ENCODE measurements at regions not wholly inside any gene's neighbourhood (a gene's known extent, or its start where the extent isn't known, plus 50 kb on each side); places are given as distances from the start of the nearest gene placed in this dataset.
"Not testable (repeated sequence)": the region's sequence is repeated elsewhere in the genome, so short reads cannot be mapped to it uniquely, and the experiment has no call there.

DNA sequence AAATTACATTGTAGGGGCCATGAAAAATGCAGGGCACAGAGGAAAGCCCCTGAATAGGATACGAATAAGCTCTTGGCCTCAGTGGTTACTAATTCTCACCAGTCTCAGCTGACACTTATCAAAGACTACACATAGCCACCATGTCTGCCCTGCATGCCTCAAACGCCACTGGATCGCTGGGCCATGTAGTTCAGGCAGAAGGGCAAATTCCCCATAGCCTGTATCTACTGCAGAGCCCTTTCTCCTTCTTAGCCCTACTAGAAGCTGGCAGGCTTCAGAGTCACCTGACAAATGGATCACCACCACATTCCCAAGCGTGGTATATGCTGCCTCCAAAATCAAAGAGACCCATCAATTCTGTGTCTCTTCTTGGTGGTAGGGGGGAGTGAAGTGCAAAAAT lies 177.4 kb downstream of the MINAR1 start:
- CTCF ChIA-PET: interaction anchor here (0.9 kb wide), 1 partner anchor 17 kb away, joined by 3 read pairs; no protein-coding TSS in a partner anchor
- H3K27me3 ChIP-seq (ENCODE audit: control insufficient read depth, insufficient read depth, low read length): no peaks in the 10 kb centered on the region; the same call in 1 of the 2 replicates
- DNase-seq (ENCODE audit: low read depth): no peak
- no peak overlapping the region for H3K4me3 ChIP-seq (ENCODE audit: low read depth, low read length)
- POLR2A ChIA-PET: no interaction called here
- TF ChIP-seq, protein P1, sequence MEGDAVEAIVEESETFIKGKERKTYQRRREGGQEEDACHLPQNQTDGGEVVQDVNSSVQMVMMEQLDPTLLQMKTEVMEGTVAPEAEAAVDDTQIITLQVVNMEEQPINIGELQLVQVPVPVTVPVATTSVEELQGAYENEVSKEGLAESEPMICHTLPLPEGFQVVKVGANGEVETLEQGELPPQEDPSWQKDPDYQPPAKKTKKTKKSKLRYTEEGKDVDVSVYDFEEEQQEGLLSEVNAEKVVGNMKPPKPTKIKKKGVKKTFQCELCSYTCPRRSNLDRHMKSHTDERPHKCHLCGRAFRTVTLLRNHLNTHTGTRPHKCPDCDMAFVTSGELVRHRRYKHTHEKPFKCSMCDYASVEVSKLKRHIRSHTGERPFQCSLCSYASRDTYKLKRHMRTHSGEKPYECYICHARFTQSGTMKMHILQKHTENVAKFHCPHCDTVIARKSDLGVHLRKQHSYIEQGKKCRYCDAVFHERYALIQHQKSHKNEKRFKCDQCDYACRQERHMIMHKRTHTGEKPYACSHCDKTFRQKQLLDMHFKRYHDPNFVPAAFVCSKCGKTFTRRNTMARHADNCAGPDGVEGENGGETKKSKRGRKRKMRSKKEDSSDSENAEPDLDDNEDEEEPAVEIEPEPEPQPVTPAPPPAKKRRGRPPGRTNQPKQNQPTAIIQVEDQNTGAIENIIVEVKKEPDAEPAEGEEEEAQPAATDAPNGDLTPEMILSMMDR (IDR thresholded peaks at IDR 0.05; ENCODE audit: insufficient read depth, low read depth, low read length): no peak
- no peaks in the 10 kb centered on the region for H3K36me3 ChIP-seq (ENCODE audit: control insufficient read depth, insufficient read depth, low read length)

- DNase-seq (ENCODE audit: low read depth): no peak
- CTCF ChIA-PET: interaction anchor here (0.9 to 1.5 kb wide), 2 partner anchors 14 to 18 kb away, joined by 3 to 5 read pairs; no protein-coding TSS in a partner anchor
- no peaks in the 10 kb centered on the region; the same call in 1 of the 2 replicates for H3K27me3 ChIP-seq (ENCODE audit: control insufficient read depth, insufficient read depth, low read length)
- H3K36me3 ChIP-seq (ENCODE audit: control insufficient read depth, insufficient read depth, low read length): no peaks in the 10 kb centered on the region
- TF ChIP-seq, protein P1 (IDR thresholded peaks at IDR 0.05; ENCODE audit: insufficient read depth, low read depth, low read length): no peak
- POLR2A ChIA-PET: no interaction called here
- H3K4me3 ChIP-seq (ENCODE audit: low read depth, low read length): no peak overlapping the region
Measured at GRCh38 chr15:79610021-79610420, 177.9 kb downstream of the MINAR1 start.

DNA sequence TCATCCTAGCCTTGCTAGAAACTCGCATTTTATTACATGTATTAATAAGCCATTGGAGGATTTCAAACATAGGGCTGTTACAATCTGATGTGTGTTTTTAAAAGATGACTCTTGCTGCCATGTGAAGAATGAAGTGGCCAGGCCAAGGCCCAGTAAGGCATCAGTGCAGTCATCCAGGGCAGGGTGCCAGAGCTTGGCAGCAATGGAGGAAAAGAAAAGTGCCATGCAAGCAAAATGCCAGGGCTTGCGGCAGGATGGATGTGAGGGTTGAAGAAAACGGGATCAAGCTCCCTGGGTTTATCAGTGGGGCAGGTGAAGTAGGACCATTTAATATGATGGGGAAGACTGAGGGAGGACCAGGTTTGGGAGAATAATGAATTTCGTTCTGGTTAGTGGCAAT lies 183.6 kb downstream of the MINAR1 start:
- CTCF ChIA-PET: no interaction called here

DNA sequence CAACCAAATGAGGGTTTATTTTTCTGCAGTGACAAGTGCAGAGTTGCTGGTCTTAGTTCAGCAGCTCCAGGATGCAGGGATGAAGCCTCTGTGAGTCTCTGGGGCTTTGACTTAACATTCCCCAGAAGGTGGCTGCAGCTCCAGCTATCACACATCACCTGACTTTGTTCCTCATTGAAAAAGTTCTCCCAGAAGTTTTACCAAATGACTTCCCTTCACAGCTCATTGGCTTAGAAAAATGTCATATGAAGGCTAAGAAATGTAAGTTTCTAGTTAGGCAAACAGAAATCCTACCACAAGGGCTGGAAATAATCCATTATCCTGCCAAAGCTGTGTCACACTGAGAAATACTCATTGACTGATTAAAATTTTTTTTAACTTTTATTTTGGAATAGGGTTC lies 184.9 kb downstream of the MINAR1 start:
- Histone ChIP-seq H3K27me3 (ENCODE audit: control insufficient read depth, insufficient read depth, low read length) (no peaks in the 10 kb centered on the region), H3K4me3 (ENCODE audit: low read depth, low read length) (no peak overlapping the region), H3K36me3 (ENCODE audit: control insufficient read depth, insufficient read depth, low read length) (no peaks in the 10 kb centered on the region)
- TF ChIP-seq, protein P1 (IDR thresholded peaks at IDR 0.05; ENCODE audit: insufficient read depth, low read depth, low read length): no peak
- ChIA-PET CTCF (no interaction called here), POLR2A (interaction anchor here (0.6 kb wide), 1 partner anchor 14 kb away, joined by 3 read pairs; no protein-coding TSS in a partner anchor)
- DNase-seq (ENCODE audit: low read depth): no peak

More for the DNA sequence above, 183.6 kb downstream of the MINAR1 start:
- TF ChIP-seq, protein P1 (IDR thresholded peaks at IDR 0.05; ENCODE audit: insufficient read depth, low read depth, low read length): no peak
- no peak for DNase-seq (ENCODE audit: low read depth)
- POLR2A ChIA-PET: no interaction called here
- Histone ChIP-seq H3K4me3 (ENCODE audit: low read depth, low read length) (no peak overlapping the region), H3K27me3 (ENCODE audit: control insufficient read depth, insufficient read depth, low read length) (no peaks in the 10 kb centered on the region), H3K36me3 (ENCODE audit: control insufficient read depth, insufficient read depth, low read length) (no peaks in the 10 kb centered on the region)

- H3K4me3 ChIP-seq (ENCODE audit: low read depth, low read length): no peak overlapping the region
- ChIA-PET POLR2A (no interaction called here), CTCF (interaction anchor here (0.9 to 1.9 kb wide), 2 partner anchors 14 to 19 kb away, joined by 3 to 4 read pairs; no protein-coding TSS in a partner anchor)
- no peak for DNase-seq (ENCODE audit: low read depth)
- no peaks in the 10 kb centered on the region for H3K36me3 ChIP-seq (ENCODE audit: control insufficient read depth, insufficient read depth, low read length)
- TF ChIP-seq, protein P1 (IDR thresholded peaks at IDR 0.05; ENCODE audit: insufficient read depth, low read depth, low read length): no peak
- no peaks in the 10 kb centered on the region for H3K27me3 ChIP-seq (ENCODE audit: control insufficient read depth, insufficient read depth, low read length)
Measured at GRCh38 chr15:79620112-79620857, 188.1 kb downstream of the MINAR1 start.

GRCh38 chr15:79621805-79622204 lies 189.7 kb downstream of the MINAR1 start:
- POLR2A ChIA-PET: not testable (repeated sequence)

More at GRCh38 chr15:79621805-79622204, 189.7 kb downstream of the MINAR1 start:
- DNase-seq (ENCODE audit: low read depth); H3K4me3 ChIP-seq (ENCODE audit: low read depth, low read length); CTCF ChIA-PET; H3K36me3 ChIP-seq (ENCODE audit: control insufficient read depth, insufficient read depth, low read length); H3K27me3 ChIP-seq (ENCODE audit: control insufficient read depth, insufficient read depth, low read length): not testable (repeated sequence)

Measured in BJ (cell line).